ENCODE measurements at regions not wholly inside any gene's neighbourhood (a gene's known extent, or its start where the extent isn't known, plus 50 kb on each side); places are given as distances from the start of the nearest gene placed in this dataset.

DNA sequence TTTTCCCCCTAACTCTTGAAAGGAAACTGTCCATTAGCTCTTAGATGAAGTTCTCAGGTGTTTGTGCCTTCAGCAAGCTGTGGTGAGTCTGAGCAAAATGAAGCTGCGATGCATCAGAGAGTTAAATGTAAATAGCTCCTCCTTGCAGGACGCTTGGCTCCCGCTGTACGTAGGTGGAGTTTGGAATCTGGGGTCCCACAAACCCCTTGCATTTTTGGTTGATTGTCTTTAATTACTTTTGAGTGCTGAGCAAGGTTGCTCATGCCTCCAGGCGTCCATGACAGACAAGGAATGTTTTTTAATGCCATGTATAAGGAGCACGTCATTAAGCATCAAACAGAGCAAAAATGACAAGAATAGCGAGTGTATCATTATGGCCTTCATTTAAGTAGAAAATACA is 300.5 kb downstream of the TFAP2C start:
- H3K27ac Mint-ChIP-seq: no peak overlapping the region
- Histone ChIP-seq H3K36me3 (ENCODE audit: insufficient read depth, low read length) (no peaks in the 10 kb centered on the region), H3K27me3 (ENCODE audit: control insufficient read depth in 1 of 2, insufficient read depth in 2 of 2, low read length in 2 of 2) (peaks cover 38 to 41% of the 10 kb centered on the region in 2 experiments), H3K9me3 (ENCODE audit: control insufficient read depth in 1 of 2, insufficient read depth in 1 of 2, low read length in 2 of 2) (peaks cover 3 to 12% of the 10 kb centered on the region in 2 experiments), H3K4me3 (ENCODE audit: low read length) (no peak overlapping the region), H3K4me1 (ENCODE audit: insufficient read depth, low read length) (peaks cover 3% of the 10 kb centered on the region), H3K27ac (ENCODE audit: low read depth in 1 of 2, low read length in 2 of 2) (no peak overlapping the region)
- DNase-seq: no peak
- H3K4me1 Mint-ChIP-seq (ENCODE audit: low read depth): peaks cover 9% of the 10 kb centered on the region
- H3K4me3 Mint-ChIP-seq: no peak overlapping the region
- TF ChIP-seq, protein P1, sequence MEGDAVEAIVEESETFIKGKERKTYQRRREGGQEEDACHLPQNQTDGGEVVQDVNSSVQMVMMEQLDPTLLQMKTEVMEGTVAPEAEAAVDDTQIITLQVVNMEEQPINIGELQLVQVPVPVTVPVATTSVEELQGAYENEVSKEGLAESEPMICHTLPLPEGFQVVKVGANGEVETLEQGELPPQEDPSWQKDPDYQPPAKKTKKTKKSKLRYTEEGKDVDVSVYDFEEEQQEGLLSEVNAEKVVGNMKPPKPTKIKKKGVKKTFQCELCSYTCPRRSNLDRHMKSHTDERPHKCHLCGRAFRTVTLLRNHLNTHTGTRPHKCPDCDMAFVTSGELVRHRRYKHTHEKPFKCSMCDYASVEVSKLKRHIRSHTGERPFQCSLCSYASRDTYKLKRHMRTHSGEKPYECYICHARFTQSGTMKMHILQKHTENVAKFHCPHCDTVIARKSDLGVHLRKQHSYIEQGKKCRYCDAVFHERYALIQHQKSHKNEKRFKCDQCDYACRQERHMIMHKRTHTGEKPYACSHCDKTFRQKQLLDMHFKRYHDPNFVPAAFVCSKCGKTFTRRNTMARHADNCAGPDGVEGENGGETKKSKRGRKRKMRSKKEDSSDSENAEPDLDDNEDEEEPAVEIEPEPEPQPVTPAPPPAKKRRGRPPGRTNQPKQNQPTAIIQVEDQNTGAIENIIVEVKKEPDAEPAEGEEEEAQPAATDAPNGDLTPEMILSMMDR (IDR thresholded peaks at IDR 0.05): no peak
- no peaks in the 10 kb centered on the region for H3K36me3 Mint-ChIP-seq (ENCODE audit: low read depth)
- no peak for ATAC-seq (ENCODE audit: poor library complexity)
- H3K27me3 Mint-ChIP-seq: peaks cover 67% of the 10 kb centered on the region
- no peaks in the 10 kb centered on the region for H3K9me3 Mint-ChIP-seq
- POLR2A ChIA-PET: no interaction called here
- intact Hi-C loops (cut with DNase I, micrococcal nuclease): no loop called here
- CTCF ChIA-PET: no interaction called here

DNA sequence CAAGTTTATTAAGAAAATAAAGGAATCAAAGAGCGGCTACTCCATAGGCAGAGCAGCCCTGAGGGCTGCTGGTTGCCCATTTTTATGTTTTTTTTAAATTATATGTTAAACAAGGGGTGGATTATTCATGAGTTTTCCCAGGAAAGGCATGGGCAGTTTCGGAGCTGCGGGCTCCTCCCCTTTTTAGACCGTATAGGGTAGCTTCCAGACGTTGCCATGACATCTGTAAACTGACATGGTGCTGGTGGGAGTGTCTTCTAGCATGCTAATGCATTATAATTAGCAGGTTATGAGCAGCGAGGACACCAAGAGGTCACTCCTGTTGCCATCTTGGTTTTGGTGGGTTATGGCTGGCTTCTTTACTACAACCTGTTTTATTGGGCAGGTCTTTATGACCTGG is 301.8 kb downstream of the TFAP2C start:
- TF ChIP-seq, protein P1 (IDR thresholded peaks at IDR 0.05): no peak
- CTCF ChIA-PET: no interaction called here
- ATAC-seq (ENCODE audit: poor library complexity) (no peak), DNase-seq (no peak)
- no peak overlapping the region for H3K4me3 Mint-ChIP-seq
- H3K9me3 Mint-ChIP-seq: no peaks in the 10 kb centered on the region
- Histone ChIP-seq H3K9me3 (ENCODE audit: control insufficient read depth in 1 of 2, insufficient read depth in 1 of 2, low read length in 2 of 2) (peaks cover 2% of the 10 kb centered on the region in 2 experiments), H3K4me3 (ENCODE audit: low read length) (no peak overlapping the region), H3K4me1 (ENCODE audit: insufficient read depth, low read length) (no peaks in the 10 kb centered on the region), H3K36me3 (ENCODE audit: insufficient read depth, low read length) (no peaks in the 10 kb centered on the region), H3K27me3 (ENCODE audit: control insufficient read depth in 1 of 2, insufficient read depth in 2 of 2, low read length in 2 of 2) (peaks cover 28 to 32% of the 10 kb centered on the region in 2 experiments), H3K27ac (ENCODE audit: low read depth in 1 of 2, low read length in 2 of 2) (no peak overlapping the region)
- no peak overlapping the region for H3K27ac Mint-ChIP-seq
- peaks cover 3% of the 10 kb centered on the region for H3K4me1 Mint-ChIP-seq (ENCODE audit: low read depth)
- POLR2A ChIA-PET: no interaction called here
- H3K36me3 Mint-ChIP-seq (ENCODE audit: low read depth): no peaks in the 10 kb centered on the region
- intact Hi-C loops (cut with DNase I, micrococcal nuclease): no loop called here
- H3K27me3 Mint-ChIP-seq: peaks cover 63% of the 10 kb centered on the region

DNA sequence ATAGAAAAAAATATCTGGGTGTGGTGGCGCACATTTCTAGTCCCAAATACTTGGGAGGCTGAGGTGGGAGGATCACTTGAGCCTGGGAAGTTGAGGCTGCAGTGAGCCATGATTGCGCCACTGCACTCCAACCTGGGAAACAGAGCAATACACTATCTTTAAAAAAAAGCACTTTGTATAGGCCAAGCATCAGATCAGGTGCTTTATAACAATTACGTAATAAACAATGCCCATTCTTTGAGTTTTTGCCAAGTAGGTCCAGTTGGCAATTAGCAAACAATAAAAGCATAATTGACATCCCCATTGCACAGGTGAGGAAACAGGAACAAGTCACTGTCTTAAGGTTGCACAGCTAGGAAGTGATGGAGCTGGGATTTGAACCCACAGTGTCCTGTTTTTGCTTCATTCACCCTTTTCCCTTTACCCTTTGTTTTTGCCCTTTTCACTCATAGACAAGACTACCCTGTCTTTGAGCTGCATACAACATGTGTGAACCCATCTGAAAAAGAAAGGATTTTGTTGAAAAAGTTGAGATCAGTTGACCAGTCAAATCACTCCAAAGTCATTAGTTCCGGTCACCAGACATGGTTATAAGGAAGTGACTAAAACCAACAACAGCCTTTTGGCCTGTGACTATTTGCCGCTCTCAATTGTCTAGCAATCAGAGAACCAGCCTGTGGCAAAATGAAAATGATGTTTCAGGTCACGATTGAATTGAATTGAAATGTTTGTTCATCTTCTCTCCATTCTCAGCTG is 303.6 kb downstream of the TFAP2C start:
- Histone ChIP-seq H3K36me3 (ENCODE audit: insufficient read depth, low read length) (no peaks in the 10 kb centered on the region), H3K27ac (ENCODE audit: low read depth in 1 of 2, low read length in 2 of 2) (no peak overlapping the region), H3K4me1 (ENCODE audit: insufficient read depth, low read length) (no peaks in the 10 kb centered on the region), H3K4me3 (ENCODE audit: low read length) (no peak overlapping the region), H3K9me3 (ENCODE audit: control insufficient read depth in 1 of 2, insufficient read depth in 1 of 2, low read length in 2 of 2) (no peaks in the 10 kb centered on the region), H3K27me3 (ENCODE audit: control insufficient read depth in 1 of 2, insufficient read depth in 2 of 2, low read length in 2 of 2) (peaks cover 9 to 22% of the 10 kb centered on the region in 2 experiments)
- TF ChIP-seq, protein P1 (IDR thresholded peaks at IDR 0.05): no peak
- Mint-ChIP-seq H3K4me1 (ENCODE audit: low read depth) (no peaks in the 10 kb centered on the region), H3K27ac (no peak overlapping the region), H3K36me3 (ENCODE audit: low read depth) (no peaks in the 10 kb centered on the region), H3K4me3 (no peak overlapping the region), H3K27me3 (peaks cover 44% of the 10 kb centered on the region), H3K9me3 (no peaks in the 10 kb centered on the region)
- intact Hi-C loops (cut with DNase I, micrococcal nuclease): no loop called here
- POLR2A ChIA-PET: no interaction called here
- CTCF ChIA-PET: no interaction called here
- ATAC-seq (ENCODE audit: poor library complexity) (no peak), DNase-seq (no peak)

Data from CD4-positive, alpha-beta T cell (primary cell).